Urinary bladder (tissue), 3 donors: ENCODE measurements at regions not wholly inside any gene's neighbourhood (a gene's known extent, or its start where the extent isn't known, plus 50 kb on each side); places are given as distances from the start of the nearest gene placed in this dataset.
"Not testable (repeated sequence)": the region's sequence is repeated elsewhere in the genome, so short reads cannot be mapped to it uniquely, and the experiment has no call there.

ENCODE experiments used
- DNase-seq: peaks from one replicate; pipeline ENCODE4 v3.0.0-alpha.2; 2015; ENCODE audit errors: extremely low spot score
- H3K27ac ChIP-seq: one replicate; pipeline ENCODE4 v1.5.1; 2013; ENCODE audit warnings: low read depth, mild to moderate bottlenecking, moderate library complexity
- H3K36me3 ChIP-seq: one replicate; pipeline ENCODE4 v1.6.1; 2013; ENCODE audit warnings: mild to moderate bottlenecking, moderate library complexity; ENCODE audit not compliant: insufficient read depth
- H3K4me1 ChIP-seq: one replicate; pipeline ENCODE4 v1.6.1; 2013; ENCODE audit warnings: mild to moderate bottlenecking, moderate library complexity; ENCODE audit not compliant: insufficient read depth
- H3K4me3 ChIP-seq: one replicate; pipeline ENCODE4 v1.5.1; 2013; ENCODE audit warnings: low read depth, low read length
- WGBS: extraction: QIAGEN DNeasy Blood & Tissue Kit; methylation state at CpG from one replicate; pipeline ENCODE4 v1.1.7; 2013; 5-methylcytosine and 5-hydroxymethylcytosine counted together
- donor health status: healthy with polysubstance abuse.
- donor health status: healthy.

- no peak overlapping the region for H3K4me3 ChIP-seq
- H3K27ac ChIP-seq, result no peak overlapping the region
- DNase-seq, result no peak
- no peaks in the 10 kb centered on the region for H3K4me1 ChIP-seq
- WGBS, result 98% methylated on average over 2 of the region's 2 CpGs
- H3K36me3 ChIP-seq, result no peaks in the 10 kb centered on the region
These were observed 92.9 kb upstream of the WDR44 start for GRCh38 chrX:118252967-118253366.

GRCh38 chrX:118254611-118255010, 91.3 kb upstream of the WDR44 start:
- no peaks in the 10 kb centered on the region for H3K36me3 ChIP-seq
- 1% methylated on average over 2 of the region's 2 CpGs for WGBS
- no peak for DNase-seq
- no peak overlapping the region for H3K27ac ChIP-seq
- H3K4me3 ChIP-seq, result no peak overlapping the region
- H3K4me1 ChIP-seq, result no peaks in the 10 kb centered on the region

DNA sequence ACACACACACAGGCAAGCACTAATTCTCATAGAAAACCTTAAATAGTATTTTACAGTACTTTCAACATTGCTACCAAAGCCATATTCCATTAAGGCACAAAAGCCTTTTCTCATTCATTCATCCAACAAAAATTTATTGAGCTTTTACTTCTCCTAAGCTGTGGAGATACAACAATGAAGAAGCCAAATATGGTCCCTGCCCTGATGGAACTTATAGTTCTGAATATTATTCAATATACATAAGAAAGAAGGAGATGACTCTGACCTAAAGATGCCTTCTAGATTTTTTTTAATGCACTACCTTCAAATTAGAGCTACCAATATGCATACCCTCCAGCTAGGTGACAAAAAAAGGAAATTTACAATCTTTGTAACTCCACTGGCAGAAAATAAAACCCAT, 90.0 kb upstream of the WDR44 start:
- no peaks in the 10 kb centered on the region for H3K4me1 ChIP-seq
- no peak for DNase-seq
- no peak overlapping the region for H3K4me3 ChIP-seq
- no peak overlapping the region for H3K27ac ChIP-seq
- no peaks in the 10 kb centered on the region for H3K36me3 ChIP-seq

- H3K27ac ChIP-seq, result no peak overlapping the region
- no peak overlapping the region for H3K4me3 ChIP-seq
- 95% methylated on average over 4 of the region's 4 CpGs for WGBS
- no peaks in the 10 kb centered on the region for H3K4me1 ChIP-seq
- H3K36me3 ChIP-seq, result no peaks in the 10 kb centered on the region
- no peak for DNase-seq
These were observed 88.1 kb upstream of the WDR44 start for GRCh38 chrX:118257781-118258180.

- H3K4me3 ChIP-seq, result no peak overlapping the region
- H3K4me1 ChIP-seq, result no peaks in the 10 kb centered on the region
- 94% methylated on average over 1 of the region's 1 CpG for WGBS
- DNase-seq, result no peak
- no peak overlapping the region for H3K27ac ChIP-seq
- H3K36me3 ChIP-seq, result no peaks in the 10 kb centered on the region
These were observed 86.7 kb upstream of the WDR44 start for GRCh38 chrX:118259213-118259612.

GRCh38 chrX:118261151-118261550, 84.8 kb upstream of the WDR44 start:
- DNase-seq, result no peak
- H3K36me3 ChIP-seq, result no peaks in the 10 kb centered on the region
- H3K4me3 ChIP-seq, result no peak overlapping the region
- WGBS, result 65% methylated on average over 4 of the region's 4 CpGs
- H3K4me1 ChIP-seq, result no peaks in the 10 kb centered on the region
- H3K27ac ChIP-seq, result no peak overlapping the region

- Histone ChIP-seq H3K4me3 (no peak overlapping the region), H3K36me3 (no peaks in the 10 kb centered on the region), H3K27ac (no peak overlapping the region), H3K4me1 (no peaks in the 10 kb centered on the region)
- 55% methylated on average over 3 of the region's 3 CpGs for WGBS
- DNase-seq, result no peak
These were observed 74.1 kb upstream of the WDR44 start for GRCh38 chrX:118271775-118272174.

- Histone ChIP-seq H3K27ac (no peak overlapping the region), H3K4me1 (no peaks in the 10 kb centered on the region), H3K4me3 (no peak overlapping the region), H3K36me3 (no peaks in the 10 kb centered on the region)
- DNase-seq, result no peak
These were observed 73.7 kb upstream of the WDR44 start for GRCh38 chrX:118272242-118272641.

DNA sequence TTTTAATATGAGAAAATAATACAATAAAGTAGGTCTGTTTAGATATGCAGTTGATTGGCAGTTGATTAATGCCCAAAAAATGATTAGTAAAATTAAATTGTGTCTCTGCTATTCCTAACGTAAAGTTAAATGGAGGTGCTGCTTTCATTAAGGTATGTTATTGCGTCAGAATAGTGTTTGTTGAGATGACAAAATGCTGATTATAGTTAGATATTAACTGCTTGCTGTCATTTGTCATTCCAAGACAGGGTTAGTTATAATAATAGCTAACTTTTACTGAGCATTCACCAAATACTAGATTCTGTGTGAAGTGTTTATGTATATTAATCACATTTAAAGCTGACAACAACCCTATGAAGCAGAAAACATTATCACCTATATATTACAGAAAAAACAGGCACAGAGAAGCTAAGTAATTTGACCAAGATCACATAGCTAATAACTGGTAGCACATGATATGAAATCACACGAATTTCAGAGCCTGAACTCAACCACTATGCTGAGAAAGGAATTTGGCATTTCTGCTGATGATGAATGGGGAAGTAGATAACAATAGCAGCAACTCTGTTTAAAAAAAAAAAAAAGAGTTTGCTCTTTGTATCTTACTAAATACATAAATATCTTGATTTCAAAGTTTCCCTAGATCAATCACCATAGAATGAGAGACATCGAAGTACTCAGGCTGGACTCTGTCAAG, 59.7 kb upstream of the WDR44 start:
- no peak for DNase-seq
- 65% methylated on average over 4 of the region's 4 CpGs for WGBS
- Histone ChIP-seq H3K4me3 (no peak overlapping the region), H3K27ac (no peak overlapping the region), H3K36me3 (no peaks in the 10 kb centered on the region), H3K4me1 (no peaks in the 10 kb centered on the region)

DNA sequence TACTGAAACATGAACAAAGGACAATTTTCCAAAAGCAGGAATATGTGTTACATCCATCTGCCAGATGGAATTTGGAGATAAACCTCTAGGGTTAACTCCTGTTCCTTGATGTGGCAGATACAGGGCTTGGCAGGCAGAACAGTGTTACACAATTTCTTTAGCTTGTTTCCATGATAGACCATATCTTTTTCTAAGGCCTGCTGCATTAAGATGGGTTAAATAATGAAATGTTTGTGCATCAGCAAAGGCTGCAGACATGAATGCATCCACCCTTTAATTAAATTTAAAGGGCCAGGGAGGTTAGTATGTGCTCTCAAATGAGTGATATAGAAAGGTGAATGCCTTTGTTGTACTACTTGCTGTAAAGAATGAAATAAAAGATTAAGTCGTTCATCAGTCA, 50.1 kb upstream of the WDR44 start:
- not testable (repeated sequence) for H3K4me3 ChIP-seq, DNase-seq, H3K27ac ChIP-seq, H3K36me3 ChIP-seq, H3K4me1 ChIP-seq
- 46% methylated on average over 1 of the region's 1 CpG for WGBS
